Smooth muscle cell (in vitro differentiated cells): ENCODE measurements at regions not wholly inside any gene's neighbourhood (a gene's known extent, or its start where the extent isn't known, plus 50 kb on each side); places are given as distances from the start of the nearest gene placed in this dataset.

Experiments used
- DNase-seq: peaks from one replicate; lab custom pipeline; 2025; ENCODE audit not compliant: unreplicated experiment; lab: John Stamatoyannopoulos, UW
- H2AFZ ChIP-seq: fragments of 200-600 bp; sonication (generic); 2 replicates; pipeline ENCODE4 v1.6.0; 2016; ENCODE audit warnings: antibody characterized with exemption, low read depth, mild to moderate bottlenecking
- H3F3A ChIP-seq: fragments of 200-600 bp; sonication (generic); 2 replicates; pipeline ENCODE4 v1.6.0; 2017; ENCODE audit warnings: antibody characterized with exemption, low read depth
- H3K27ac ChIP-seq: fragments of 200-600 bp; sonication (generic); 2 replicates; pipeline ENCODE4 v1.5.1; 2016; ENCODE audit warnings: low read depth, mild to moderate bottlenecking
- H3K27me3 ChIP-seq: fragments of 200-600 bp; sonication (generic); 2 replicates; pipeline ENCODE4 v1.6.1; 2016; ENCODE audit warnings: low read depth, mild to moderate bottlenecking
- H3K36me3 ChIP-seq: fragments of 200-600 bp; sonication (generic); 2 replicates; pipeline ENCODE4 v1.5.1; 2016; ENCODE audit warnings: low read depth
- H3K4me1 ChIP-seq: fragments of 200-600 bp; sonication (generic); 2 replicates; pipeline ENCODE4 v1.5.1; 2016; ENCODE audit warnings: low read depth
- H3K4me2 ChIP-seq: fragments of 200-600 bp; sonication (generic); 2 replicates; pipeline ENCODE4 v1.6.0; 2016; ENCODE audit warnings: mild to moderate bottlenecking
- H3K4me3 ChIP-seq: fragments of 200-600 bp; sonication (generic); 2 replicates; pipeline ENCODE4 v1.5.1; 2016; ENCODE audit warnings: mild to moderate bottlenecking
- H3K79me2 ChIP-seq: fragments of 200-600 bp; sonication (generic); 2 replicates; pipeline ENCODE4 v1.6.0; 2016; ENCODE audit warnings: low read depth, mild to moderate bottlenecking
- H3K9ac ChIP-seq: fragments of 200-600 bp; sonication (generic); 2 replicates; pipeline ENCODE4 v1.6.0; 2016; ENCODE audit warnings: low read depth
- H3K9me3 ChIP-seq: fragments of 200-600 bp; sonication (generic); replicated peaks from 2 replicates; pipeline ENCODE4 v1.5.1; 2016; ENCODE audit warnings: low read depth
- H4K20me1 ChIP-seq: fragments of 200-600 bp; sonication (generic); 2 replicates; pipeline ENCODE4 v1.6.0; 2016; ENCODE audit warnings: low read depth
- WGBS: methylation state at CpG from one replicate; pipeline ENCODE4 v1.1.7; 2016; ENCODE audit warnings: low lambda C conversion rate; 5-methylcytosine and 5-hydroxymethylcytosine counted together
- TF ChIP-seq, protein P1 (sequence below): fragments of 200-600 bp; sonication (generic); IDR thresholded peaks from 2 replicates; pipeline ENCODE4 v1.5.1; 2017; ENCODE audit warnings: borderline replicate concordance, mild to moderate bottlenecking, antibody characterized with exemption; ENCODE audit not compliant: insufficient read depth, poor library complexity, severe bottlenecking

DNA sequence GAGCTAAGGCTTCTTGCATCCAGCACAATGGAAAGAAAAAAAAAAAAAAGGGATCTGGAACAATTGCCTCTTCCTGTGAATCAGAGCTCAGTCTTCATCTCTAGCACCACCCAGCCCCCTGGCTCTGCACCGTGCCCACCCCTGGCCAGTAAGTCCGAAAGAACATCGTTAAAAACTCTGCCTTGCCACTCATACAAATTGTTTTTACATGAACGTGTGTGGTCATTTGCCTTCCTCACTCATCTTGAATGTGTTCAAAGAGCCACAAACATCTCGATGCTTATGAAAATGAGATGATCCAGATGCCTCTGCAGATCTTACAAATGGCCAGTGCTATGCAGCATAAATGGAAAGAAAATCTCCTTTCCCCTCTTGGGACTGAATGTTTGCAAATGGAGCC is 400.0 kb upstream of the PPP2R3A start:
- Histone ChIP-seq H3K79me2 (no peaks in the 10 kb centered on the region), H3K9me3 (no peaks in the 10 kb centered on the region), H3K4me1 (no peaks in the 10 kb centered on the region), H3K4me3 (no peak overlapping the region), H3K36me3 (no peaks in the 10 kb centered on the region), H3K4me2 (no peak overlapping the region), H2AFZ (no peak overlapping the region), H3K9ac (no peak overlapping the region), H3K27ac (no peak overlapping the region), H4K20me1 (no peaks in the 10 kb centered on the region), H3K27me3 (no peaks in the 10 kb centered on the region), H3F3A (no peaks in the 10 kb centered on the region)
- WGBS = 10% methylated on average over 5 of the region's 5 CpGs
- TF ChIP-seq, protein P1, sequence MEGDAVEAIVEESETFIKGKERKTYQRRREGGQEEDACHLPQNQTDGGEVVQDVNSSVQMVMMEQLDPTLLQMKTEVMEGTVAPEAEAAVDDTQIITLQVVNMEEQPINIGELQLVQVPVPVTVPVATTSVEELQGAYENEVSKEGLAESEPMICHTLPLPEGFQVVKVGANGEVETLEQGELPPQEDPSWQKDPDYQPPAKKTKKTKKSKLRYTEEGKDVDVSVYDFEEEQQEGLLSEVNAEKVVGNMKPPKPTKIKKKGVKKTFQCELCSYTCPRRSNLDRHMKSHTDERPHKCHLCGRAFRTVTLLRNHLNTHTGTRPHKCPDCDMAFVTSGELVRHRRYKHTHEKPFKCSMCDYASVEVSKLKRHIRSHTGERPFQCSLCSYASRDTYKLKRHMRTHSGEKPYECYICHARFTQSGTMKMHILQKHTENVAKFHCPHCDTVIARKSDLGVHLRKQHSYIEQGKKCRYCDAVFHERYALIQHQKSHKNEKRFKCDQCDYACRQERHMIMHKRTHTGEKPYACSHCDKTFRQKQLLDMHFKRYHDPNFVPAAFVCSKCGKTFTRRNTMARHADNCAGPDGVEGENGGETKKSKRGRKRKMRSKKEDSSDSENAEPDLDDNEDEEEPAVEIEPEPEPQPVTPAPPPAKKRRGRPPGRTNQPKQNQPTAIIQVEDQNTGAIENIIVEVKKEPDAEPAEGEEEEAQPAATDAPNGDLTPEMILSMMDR = no peak
- no peak for DNase-seq

DNA sequence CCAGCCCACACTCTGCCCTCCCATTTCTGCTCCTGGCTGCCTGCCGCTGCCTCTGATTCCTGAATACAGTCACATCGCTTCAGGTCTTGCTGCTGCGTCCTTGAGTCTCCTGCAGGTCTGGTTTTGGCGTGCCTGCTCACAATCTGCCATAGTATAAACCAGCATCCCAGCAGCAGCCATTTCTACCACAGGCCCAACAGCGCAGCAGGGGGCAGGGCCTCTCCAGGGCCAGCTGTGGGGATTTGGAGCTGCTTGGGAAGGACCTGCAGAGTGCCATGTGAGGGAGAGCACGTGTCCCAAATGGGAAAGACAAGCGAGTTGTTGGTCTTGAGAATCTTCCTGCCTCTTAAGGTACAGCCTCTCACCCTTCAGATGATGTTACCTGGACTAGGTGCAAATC is 398.3 kb upstream of the PPP2R3A start:
- Histone ChIP-seq H2AFZ (no peak overlapping the region), H4K20me1 (no peaks in the 10 kb centered on the region), H3K4me3 (no peak overlapping the region), H3K27me3 (no peaks in the 10 kb centered on the region), H3K4me2 (no peak overlapping the region), H3K27ac (no peak overlapping the region), H3F3A (no peaks in the 10 kb centered on the region), H3K9me3 (no peaks in the 10 kb centered on the region), H3K9ac (no peak overlapping the region), H3K79me2 (no peaks in the 10 kb centered on the region), H3K36me3 (no peaks in the 10 kb centered on the region), H3K4me1 (no peaks in the 10 kb centered on the region)
- no peak for DNase-seq
- TF ChIP-seq, protein P1 = no peak
- WGBS = 92% methylated on average over 7 of the region's 7 CpGs

DNA sequence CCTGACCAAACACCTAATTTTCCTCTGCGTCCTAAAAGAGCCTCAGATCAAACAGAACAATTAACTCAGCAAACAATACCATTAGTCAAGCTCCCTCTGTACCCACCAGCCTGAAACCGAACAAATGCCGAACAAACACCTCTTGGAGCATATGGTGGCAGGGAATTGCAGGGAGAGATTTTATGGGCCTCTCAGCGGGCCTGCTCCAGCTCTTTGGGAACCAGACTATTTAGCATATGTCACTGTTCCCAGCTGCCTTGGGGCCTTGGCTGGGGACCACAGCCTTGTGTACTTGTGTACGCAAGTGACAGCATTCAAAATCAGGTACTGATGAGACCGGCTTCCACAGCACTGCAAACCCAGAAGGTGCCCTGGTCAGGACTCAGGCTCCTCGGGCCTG is 388.8 kb upstream of the PPP2R3A start:
- Histone ChIP-seq H3K79me2 (no peaks in the 10 kb centered on the region), H3K36me3 (no peaks in the 10 kb centered on the region), H3K9ac (no peak overlapping the region), H4K20me1 (no peaks in the 10 kb centered on the region), H3K4me1 (no peaks in the 10 kb centered on the region), H2AFZ (no peak overlapping the region), H3K27ac (no peak overlapping the region), H3F3A (no peaks in the 10 kb centered on the region), H3K9me3 (no peaks in the 10 kb centered on the region), H3K4me3 (no peak overlapping the region), H3K27me3 (no peaks in the 10 kb centered on the region), H3K4me2 (no peak overlapping the region)
- TF ChIP-seq, protein P1 = no peak
- WGBS = 75% methylated on average over 7 of the region's 7 CpGs
- DNase-seq = no peak

DNA sequence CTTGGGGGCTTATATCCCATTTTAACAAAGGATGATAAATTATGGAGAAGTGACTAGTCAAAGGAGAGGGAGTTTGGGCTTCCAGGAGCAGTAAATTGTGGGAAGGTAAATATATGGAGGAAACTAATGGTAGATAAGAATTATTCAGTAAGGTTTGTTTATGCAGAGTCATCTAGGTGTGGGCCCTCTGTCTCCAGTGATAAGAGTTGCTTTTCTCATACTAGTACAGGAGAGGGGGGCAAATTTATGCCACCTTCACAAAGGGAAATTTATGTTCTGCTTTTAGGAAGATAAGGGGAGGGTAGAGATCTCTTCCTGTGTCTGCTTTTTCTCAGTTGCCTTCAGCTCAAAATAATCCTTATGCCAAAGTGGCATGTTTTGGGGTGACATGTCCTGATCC is 383.7 kb upstream of the PPP2R3A start:
- Histone ChIP-seq H3K9ac (no peak overlapping the region), H3K4me2 (no peak overlapping the region), H3K4me3 (no peak overlapping the region), H3K27me3 (no peaks in the 10 kb centered on the region), H4K20me1 (no peaks in the 10 kb centered on the region), H3F3A (no peaks in the 10 kb centered on the region), H3K9me3 (no peaks in the 10 kb centered on the region), H2AFZ (no peak overlapping the region), H3K27ac (no peak overlapping the region), H3K79me2 (no peaks in the 10 kb centered on the region), H3K4me1 (no peaks in the 10 kb centered on the region), H3K36me3 (no peaks in the 10 kb centered on the region)
- TF ChIP-seq, protein P1 = no peak
- DNase-seq = no peak
